ENCODE measurements at regions not wholly inside any gene's neighbourhood (a gene's known extent, or its start where the extent isn't known, plus 50 kb on each side); places are given as distances from the start of the nearest gene placed in this dataset.

- WGBS (ENCODE audit: insufficient coverage) = 32% methylated on average over 3 of the region's 10 CpGs
- H3K36me3 ChIP-seq (ENCODE audit: control insufficient read depth, insufficient read depth, low read length) = no peaks in the 10 kb centered on the region
- DNase-seq (ENCODE audit: low read depth in 4 of 6, low spot score in 6 of 6) = peak in 2 of 6 donors; percentile 27 to 43
- H3K27ac ChIP-seq (ENCODE audit: low read depth, low read length) = no peak overlapping the region
- no peak overlapping the region for H3K4me3 ChIP-seq (ENCODE audit: low read depth, low read length)
- H3K4me1 ChIP-seq (ENCODE audit: control insufficient read depth, insufficient read depth, low read length) = peaks cover 9% of the 10 kb centered on the region
- H3K9me3 ChIP-seq (ENCODE audit: control insufficient read depth, insufficient read depth, low read length) = no peaks in the 10 kb centered on the region
- H3K27me3 ChIP-seq (ENCODE audit: control insufficient read depth, insufficient read depth, low read length) = no peaks in the 10 kb centered on the region
Measured at GRCh38 chr2:206212673-206213513, 53.2 kb downstream of the EEF1B2 start.

DNA sequence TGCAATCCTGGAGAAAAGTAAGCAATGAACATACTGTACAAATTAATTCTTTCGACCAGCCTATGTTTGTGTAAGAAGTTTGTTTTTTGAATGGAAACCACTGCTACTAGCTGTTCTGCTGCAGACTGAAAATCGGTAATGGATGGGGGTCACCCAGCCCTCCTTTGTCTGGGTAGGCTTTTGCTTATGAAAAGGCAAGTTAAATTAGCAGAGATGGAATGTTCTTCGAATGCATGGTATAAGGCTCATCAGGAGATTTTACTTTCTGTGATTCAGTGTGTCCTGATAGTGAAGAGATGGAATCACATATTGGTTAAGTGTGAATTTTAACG lies 53.8 kb downstream of the EEF1B2 start:
- Histone ChIP-seq H3K4me1 (ENCODE audit: control insufficient read depth, insufficient read depth, low read length) (peaks cover 9% of the 10 kb centered on the region), H3K27me3 (ENCODE audit: control insufficient read depth, insufficient read depth, low read length) (no peaks in the 10 kb centered on the region), H3K9me3 (ENCODE audit: control insufficient read depth, insufficient read depth, low read length) (no peaks in the 10 kb centered on the region), H3K4me3 (ENCODE audit: low read depth, low read length) (no peak overlapping the region), H3K27ac (ENCODE audit: low read depth, low read length) (no peak overlapping the region), H3K36me3 (ENCODE audit: control insufficient read depth, insufficient read depth, low read length) (no peaks in the 10 kb centered on the region)
- peak in 1 of 6 donors; percentile 13 for DNase-seq (ENCODE audit: low read depth in 4 of 6, low spot score in 6 of 6)
- 36% methylated on average over 2 of the region's 4 CpGs for WGBS (ENCODE audit: insufficient coverage)

GRCh38 chr2:206217166-206217565 lies 57.3 kb upstream of the ZDBF2 start:
- Histone ChIP-seq H3K36me3 (ENCODE audit: control insufficient read depth, insufficient read depth, low read length) (no peaks in the 10 kb centered on the region), H3K4me3 (ENCODE audit: low read depth, low read length) (no peak overlapping the region), H3K9me3 (ENCODE audit: control insufficient read depth, insufficient read depth, low read length) (peaks cover 5% of the 10 kb centered on the region), H3K4me1 (ENCODE audit: control insufficient read depth, insufficient read depth, low read length) (peaks cover 9% of the 10 kb centered on the region), H3K27ac (ENCODE audit: low read depth, low read length) (no peak overlapping the region), H3K27me3 (ENCODE audit: control insufficient read depth, insufficient read depth, low read length) (no peaks in the 10 kb centered on the region)
- WGBS (ENCODE audit: insufficient coverage) = 17% methylated on average over 1 of the region's 5 CpGs
- peak in 2 of 6 donors; percentile 48 to 73 for DNase-seq (ENCODE audit: low read depth in 4 of 6, low spot score in 6 of 6)

GRCh38 chr2:206217743-206218142 lies 56.7 kb upstream of the ZDBF2 start:
- peaks cover 5% of the 10 kb centered on the region for H3K9me3 ChIP-seq (ENCODE audit: control insufficient read depth, insufficient read depth, low read length)
- H3K36me3 ChIP-seq (ENCODE audit: control insufficient read depth, insufficient read depth, low read length) = no peaks in the 10 kb centered on the region
- peaks cover 9% of the 10 kb centered on the region for H3K4me1 ChIP-seq (ENCODE audit: control insufficient read depth, insufficient read depth, low read length)
- no peaks in the 10 kb centered on the region for H3K27me3 ChIP-seq (ENCODE audit: control insufficient read depth, insufficient read depth, low read length)
- no peak overlapping the region for H3K4me3 ChIP-seq (ENCODE audit: low read depth, low read length)
- WGBS (ENCODE audit: insufficient coverage) = 21% methylated on average over 4 of the region's 6 CpGs
- no peak for DNase-seq (ENCODE audit: low read depth in 4 of 6, low spot score in 6 of 6)
- H3K27ac ChIP-seq (ENCODE audit: low read depth, low read length) = no peak overlapping the region

DNA sequence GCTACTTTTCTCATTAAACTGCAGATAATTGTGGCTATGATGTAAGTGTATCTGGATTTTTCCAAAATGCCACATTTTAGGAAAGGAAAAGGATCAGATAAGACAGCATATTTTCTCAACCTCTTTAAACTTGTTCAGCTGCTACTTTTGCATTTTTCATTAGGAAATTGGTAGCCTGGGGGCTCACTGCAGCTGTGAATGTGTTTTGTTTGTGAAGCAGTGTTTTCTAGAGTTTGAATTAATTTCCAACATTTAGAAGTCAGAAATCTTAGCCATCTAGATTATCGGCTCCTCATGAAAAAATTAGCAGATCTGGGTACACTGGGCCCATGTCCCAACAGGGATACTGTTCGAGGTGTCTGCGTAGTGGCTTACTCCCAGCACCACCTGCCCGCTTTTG lies 56.3 kb upstream of the ZDBF2 start:
- peaks cover 5% of the 10 kb centered on the region for H3K9me3 ChIP-seq (ENCODE audit: control insufficient read depth, insufficient read depth, low read length)
- no peaks in the 10 kb centered on the region for H3K27me3 ChIP-seq (ENCODE audit: control insufficient read depth, insufficient read depth, low read length)
- no peaks in the 10 kb centered on the region for H3K36me3 ChIP-seq (ENCODE audit: control insufficient read depth, insufficient read depth, low read length)
- H3K27ac ChIP-seq (ENCODE audit: low read depth, low read length) = no peak overlapping the region
- peak in 2 of 6 donors; percentile 33 to 73 for DNase-seq (ENCODE audit: low read depth in 4 of 6, low spot score in 6 of 6)
- WGBS (ENCODE audit: insufficient coverage) = 90% methylated on average over 4 of the region's 4 CpGs
- peaks cover 9% of the 10 kb centered on the region for H3K4me1 ChIP-seq (ENCODE audit: control insufficient read depth, insufficient read depth, low read length)
- no peak overlapping the region for H3K4me3 ChIP-seq (ENCODE audit: low read depth, low read length)

GRCh38 chr2:206218796-206219499 lies 55.5 kb upstream of the ZDBF2 start:
- no CpG with 5 or more reads among the region's 4 CpGs for WGBS (ENCODE audit: insufficient coverage)
- H3K4me1 ChIP-seq (ENCODE audit: control insufficient read depth, insufficient read depth, low read length) = peaks cover 9% of the 10 kb centered on the region
- H3K27ac ChIP-seq (ENCODE audit: low read depth, low read length) = no peak overlapping the region
- DNase-seq (ENCODE audit: low read depth in 4 of 6, low spot score in 6 of 6) = peak in 1 of 6 donors; percentile 78
- peaks cover 5% of the 10 kb centered on the region for H3K9me3 ChIP-seq (ENCODE audit: control insufficient read depth, insufficient read depth, low read length)
- no peak overlapping the region for H3K4me3 ChIP-seq (ENCODE audit: low read depth, low read length)
- no peaks in the 10 kb centered on the region for H3K36me3 ChIP-seq (ENCODE audit: control insufficient read depth, insufficient read depth, low read length)
- no peaks in the 10 kb centered on the region for H3K27me3 ChIP-seq (ENCODE audit: control insufficient read depth, insufficient read depth, low read length)

- WGBS (ENCODE audit: insufficient coverage) = 43% methylated on average over 1 of the region's 3 CpGs
Measured at GRCh38 chr2:206219957-206220356, 54.5 kb upstream of the ZDBF2 start.

DNA sequence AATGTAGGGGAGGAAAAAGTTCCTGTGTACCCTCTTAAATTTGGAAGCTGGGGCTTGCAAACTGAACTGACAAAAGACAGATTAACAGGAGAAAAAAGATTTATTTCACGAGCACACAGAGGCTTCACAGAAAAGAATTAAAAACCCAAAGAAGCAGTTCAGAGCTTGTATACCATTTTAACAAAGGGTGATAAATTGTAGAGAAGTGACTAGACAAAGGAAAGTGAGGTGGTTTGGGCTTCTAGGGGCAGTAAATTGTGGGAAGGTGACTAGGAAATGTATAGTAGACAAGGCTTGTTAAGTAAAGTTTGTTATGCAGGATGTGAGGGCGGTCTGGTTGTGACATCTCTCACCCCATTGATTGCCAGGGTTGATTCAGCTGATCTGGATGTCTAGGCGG lies 53.5 kb upstream of the ZDBF2 start:
- H3K27ac ChIP-seq (ENCODE audit: low read depth, low read length) = no peak overlapping the region
- WGBS (ENCODE audit: insufficient coverage) = 40% methylated on average over 1 of the region's 3 CpGs
- no peak overlapping the region for H3K4me3 ChIP-seq (ENCODE audit: low read depth, low read length)
- no peaks in the 10 kb centered on the region for H3K27me3 ChIP-seq (ENCODE audit: control insufficient read depth, insufficient read depth, low read length)
- peaks cover 9% of the 10 kb centered on the region for H3K4me1 ChIP-seq (ENCODE audit: control insufficient read depth, insufficient read depth, low read length)
- no peak for DNase-seq (ENCODE audit: low read depth in 4 of 6, low spot score in 6 of 6)
- no peaks in the 10 kb centered on the region for H3K36me3 ChIP-seq (ENCODE audit: control insufficient read depth, insufficient read depth, low read length)
- H3K9me3 ChIP-seq (ENCODE audit: control insufficient read depth, insufficient read depth, low read length) = peaks cover 5% of the 10 kb centered on the region

More at GRCh38 chr2:206219957-206220356, 54.5 kb upstream of the ZDBF2 start:
- Histone ChIP-seq H3K9me3 (ENCODE audit: control insufficient read depth, insufficient read depth, low read length) (peaks cover 5% of the 10 kb centered on the region), H3K27me3 (ENCODE audit: control insufficient read depth, insufficient read depth, low read length) (no peaks in the 10 kb centered on the region), H3K4me3 (ENCODE audit: low read depth, low read length) (no peak overlapping the region), H3K36me3 (ENCODE audit: control insufficient read depth, insufficient read depth, low read length) (no peaks in the 10 kb centered on the region), H3K27ac (ENCODE audit: low read depth, low read length) (no peak overlapping the region), H3K4me1 (ENCODE audit: control insufficient read depth, insufficient read depth, low read length) (peaks cover 9% of the 10 kb centered on the region)
- no peak for DNase-seq (ENCODE audit: low read depth in 4 of 6, low spot score in 6 of 6)

All from spinal cord (tissue), 9 donors.